Activated T-helper 17 cell treated with anti-CD3 and anti-CD28 coated beads, Interleukin-2, amount 50 U/mL, for 72 hours (primary cell): ENCODE measurements at regions not wholly inside any gene's neighbourhood (a gene's known extent, or its start where the extent isn't known, plus 50 kb on each side); places are given as distances from the start of the nearest gene placed in this dataset.

ENCODE experiments used
- ATAC-seq: fragments of 150-1000 bp; cut with Tn5 transposase; replicated peaks from 2 replicates; pipeline ENCODE4 v1.10.0; 2021; ENCODE audit warnings: mild to moderate bottlenecking, moderate library complexity
- H3K27ac Mint-ChIP-seq: one replicate; pipeline ENCODE4 v1.8.0; 2022; ENCODE audit warnings: mixed read lengths
- H3K27me3 Mint-ChIP-seq: one replicate; pipeline ENCODE4 v1.8.0; 2022; ENCODE audit warnings: mixed read lengths
- H3K36me3 Mint-ChIP-seq: one replicate; pipeline ENCODE4 v1.8.0; 2022; ENCODE audit warnings: low read depth, mild to moderate bottlenecking, mixed read lengths
- H3K4me1 Mint-ChIP-seq: one replicate; pipeline ENCODE4 v1.8.0; 2022; ENCODE audit warnings: mixed read lengths
- H3K4me3 Mint-ChIP-seq: one replicate; pipeline ENCODE4 v1.8.0; 2022; ENCODE audit warnings: mild to moderate bottlenecking, mixed read lengths
- H3K9me3 Mint-ChIP-seq: one replicate; pipeline ENCODE4 v1.8.0; 2022; ENCODE audit warnings: mixed read lengths

DNA sequence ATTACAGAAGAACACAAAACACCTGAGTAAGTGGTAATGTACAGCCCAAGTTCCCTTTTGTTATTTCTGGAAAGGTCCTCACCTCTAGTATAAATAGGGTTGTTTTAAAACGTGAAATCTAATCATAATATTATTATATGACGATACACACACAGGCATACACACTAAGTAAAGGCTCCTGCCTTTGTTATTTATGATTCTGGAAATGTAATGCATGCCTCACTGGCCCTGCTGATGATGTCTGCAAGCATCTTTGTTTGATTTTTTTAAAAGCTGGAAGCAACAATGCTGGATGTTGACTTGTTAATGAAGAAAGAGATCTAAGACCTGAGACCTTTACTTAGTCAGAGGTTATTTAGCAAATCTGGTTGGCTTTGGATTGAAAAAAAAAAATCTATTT lies 307.4 kb upstream of the SORCS1 start:
- no peak for ATAC-seq
- no peaks in the 10 kb centered on the region for H3K4me1 Mint-ChIP-seq
- H3K4me3 Mint-ChIP-seq, result no peak overlapping the region
- peaks cover 11% of the 10 kb centered on the region for H3K9me3 Mint-ChIP-seq
- H3K27ac Mint-ChIP-seq, result no peak overlapping the region
- no peaks in the 10 kb centered on the region for H3K36me3 Mint-ChIP-seq
- no peaks in the 10 kb centered on the region for H3K27me3 Mint-ChIP-seq

DNA sequence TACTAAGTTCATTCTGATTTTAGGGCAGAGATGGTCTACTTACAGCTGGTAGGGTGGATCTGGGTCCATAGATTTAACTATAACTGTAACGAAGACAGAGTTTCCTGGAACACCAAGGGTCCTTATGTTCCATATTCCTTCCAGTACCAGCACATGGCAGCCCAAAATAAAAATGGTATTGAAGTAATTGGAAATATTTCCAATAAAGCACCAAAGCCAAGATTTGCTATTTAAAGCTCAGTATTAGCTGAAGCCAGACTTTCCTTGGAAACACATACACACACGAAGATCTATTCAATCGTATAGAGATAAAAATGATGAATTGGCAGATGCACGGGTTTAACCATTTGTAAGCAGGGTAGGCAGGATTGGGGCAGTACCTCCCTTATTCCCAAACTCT lies 289.1 kb upstream of the SORCS1 start:
- H3K36me3 Mint-ChIP-seq, result no peaks in the 10 kb centered on the region
- no peaks in the 10 kb centered on the region for H3K27me3 Mint-ChIP-seq
- no peak overlapping the region for H3K4me3 Mint-ChIP-seq
- no peak overlapping the region for H3K27ac Mint-ChIP-seq
- no peaks in the 10 kb centered on the region for H3K4me1 Mint-ChIP-seq
- ATAC-seq, result no peak
- peaks cover 7% of the 10 kb centered on the region for H3K9me3 Mint-ChIP-seq

DNA sequence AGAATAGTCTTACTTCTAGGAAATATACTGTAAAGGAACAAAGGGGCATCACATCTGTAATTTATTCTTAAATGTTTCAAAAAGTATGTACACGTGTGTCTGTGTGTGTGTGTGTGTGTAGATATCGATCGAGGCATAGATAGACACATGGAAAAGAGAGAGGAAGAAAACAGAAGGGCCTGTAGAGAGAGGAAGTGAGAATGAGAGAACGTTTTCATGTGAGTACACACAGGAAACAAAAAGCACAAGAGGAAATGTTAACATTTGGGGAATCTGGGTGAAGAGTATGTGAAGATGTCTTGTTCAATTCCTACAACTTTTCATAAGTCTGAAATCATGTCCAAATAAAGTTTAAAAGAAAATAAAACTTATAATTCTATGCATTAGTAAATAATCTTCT lies 286.5 kb upstream of the SORCS1 start:
- no peaks in the 10 kb centered on the region for H3K27me3 Mint-ChIP-seq
- H3K36me3 Mint-ChIP-seq, result no peaks in the 10 kb centered on the region
- H3K4me3 Mint-ChIP-seq, result no peak overlapping the region
- no peaks in the 10 kb centered on the region for H3K4me1 Mint-ChIP-seq
- H3K9me3 Mint-ChIP-seq, result peaks cover 7% of the 10 kb centered on the region
- ATAC-seq, result no peak
- H3K27ac Mint-ChIP-seq, result no peak overlapping the region

DNA sequence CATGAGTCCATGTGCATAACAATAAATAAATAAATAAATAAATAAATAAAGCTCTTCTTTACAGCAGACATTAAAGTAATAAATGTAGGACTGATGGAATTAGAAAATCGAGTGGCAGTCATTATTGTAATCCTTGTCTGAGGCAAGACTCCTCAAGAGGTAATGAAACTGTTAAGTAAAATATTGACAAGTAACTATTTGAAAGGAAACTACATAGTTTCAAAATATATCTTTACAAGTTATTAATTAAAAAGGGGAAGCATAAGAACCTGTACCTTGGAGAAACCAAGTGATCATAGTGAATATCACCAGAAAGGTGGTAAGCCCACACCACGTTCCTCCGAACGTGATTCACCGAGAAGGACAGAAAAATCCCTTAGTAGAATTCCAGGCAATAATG lies 285.6 kb upstream of the SORCS1 start:
- H3K36me3 Mint-ChIP-seq, result no peaks in the 10 kb centered on the region
- H3K9me3 Mint-ChIP-seq, result peaks cover 4% of the 10 kb centered on the region
- no peak overlapping the region for H3K27ac Mint-ChIP-seq
- no peaks in the 10 kb centered on the region for H3K27me3 Mint-ChIP-seq
- ATAC-seq, result no peak
- no peak overlapping the region for H3K4me3 Mint-ChIP-seq
- H3K4me1 Mint-ChIP-seq, result no peaks in the 10 kb centered on the region

DNA sequence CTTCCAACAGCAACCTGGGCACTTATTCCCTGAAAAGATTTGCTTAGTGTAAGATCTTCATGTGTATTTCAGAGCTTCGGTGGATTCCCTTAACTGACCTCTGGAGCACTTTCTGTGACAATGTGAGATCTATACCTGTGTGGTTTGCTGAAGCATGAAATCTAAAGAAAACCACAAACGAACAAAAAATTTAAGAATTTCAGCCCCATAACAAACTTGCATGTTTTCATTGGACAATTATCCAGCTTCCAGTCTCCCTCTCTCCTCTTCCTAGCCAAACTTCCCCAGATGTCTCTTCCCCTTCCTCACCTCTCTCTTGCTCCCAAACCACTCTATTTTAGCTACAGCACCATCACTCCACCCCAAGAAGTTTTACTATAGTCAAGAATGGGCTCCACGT lies 279.9 kb upstream of the SORCS1 start:
- H3K27ac Mint-ChIP-seq, result no peak overlapping the region
- no peak overlapping the region for H3K4me3 Mint-ChIP-seq
- H3K27me3 Mint-ChIP-seq, result no peaks in the 10 kb centered on the region
- H3K9me3 Mint-ChIP-seq, result peaks cover 14% of the 10 kb centered on the region
- H3K36me3 Mint-ChIP-seq, result no peaks in the 10 kb centered on the region
- no peaks in the 10 kb centered on the region for H3K4me1 Mint-ChIP-seq
- ATAC-seq, result no peak

DNA sequence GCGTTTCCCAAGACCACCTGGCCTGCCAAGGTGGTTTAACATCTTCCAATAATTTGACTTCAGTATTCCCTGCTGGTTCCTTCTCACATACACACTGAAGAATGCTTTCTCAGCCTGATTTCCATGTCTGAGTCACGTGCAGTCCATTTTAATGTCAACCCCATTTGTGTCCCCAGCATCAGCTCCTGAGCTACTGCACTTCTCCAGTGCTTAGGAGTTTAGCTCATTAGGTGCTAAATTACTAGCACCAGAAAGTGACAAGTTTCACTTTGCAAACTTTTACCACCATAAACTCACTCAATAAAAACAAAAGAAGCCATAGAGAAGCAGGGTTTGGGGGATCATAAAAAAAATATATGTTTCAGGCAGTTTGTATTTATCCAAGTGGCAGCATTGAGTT lies 279.3 kb upstream of the SORCS1 start:
- no peak overlapping the region for H3K27ac Mint-ChIP-seq
- H3K4me3 Mint-ChIP-seq, result no peak overlapping the region
- H3K36me3 Mint-ChIP-seq, result no peaks in the 10 kb centered on the region
- H3K9me3 Mint-ChIP-seq, result peaks cover 14% of the 10 kb centered on the region
- H3K4me1 Mint-ChIP-seq, result no peaks in the 10 kb centered on the region
- H3K27me3 Mint-ChIP-seq, result no peaks in the 10 kb centered on the region
- ATAC-seq, result no peak

DNA sequence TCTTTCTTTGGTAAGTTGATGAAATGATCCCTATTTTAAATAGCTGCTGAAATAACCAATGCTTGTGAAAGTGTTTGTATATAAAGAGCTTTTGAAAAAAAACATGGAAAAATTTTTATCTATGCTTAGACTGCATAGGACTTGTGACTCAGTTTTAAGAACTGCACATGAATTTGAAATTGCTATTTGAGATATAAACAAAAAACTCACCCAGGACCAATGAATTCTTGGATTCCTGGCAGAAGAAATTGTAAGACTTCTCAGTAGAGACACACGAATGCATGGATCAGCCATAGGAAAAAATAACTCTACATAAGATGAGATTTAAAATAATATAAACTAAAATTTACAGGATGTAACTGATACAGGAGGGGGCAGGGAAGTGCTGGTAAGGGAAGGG lies 278.8 kb upstream of the SORCS1 start:
- peaks cover 14% of the 10 kb centered on the region for H3K9me3 Mint-ChIP-seq
- no peaks in the 10 kb centered on the region for H3K27me3 Mint-ChIP-seq
- no peak overlapping the region for H3K4me3 Mint-ChIP-seq
- no peaks in the 10 kb centered on the region for H3K36me3 Mint-ChIP-seq
- no peak for ATAC-seq
- no peak overlapping the region for H3K27ac Mint-ChIP-seq
- no peaks in the 10 kb centered on the region for H3K4me1 Mint-ChIP-seq

DNA sequence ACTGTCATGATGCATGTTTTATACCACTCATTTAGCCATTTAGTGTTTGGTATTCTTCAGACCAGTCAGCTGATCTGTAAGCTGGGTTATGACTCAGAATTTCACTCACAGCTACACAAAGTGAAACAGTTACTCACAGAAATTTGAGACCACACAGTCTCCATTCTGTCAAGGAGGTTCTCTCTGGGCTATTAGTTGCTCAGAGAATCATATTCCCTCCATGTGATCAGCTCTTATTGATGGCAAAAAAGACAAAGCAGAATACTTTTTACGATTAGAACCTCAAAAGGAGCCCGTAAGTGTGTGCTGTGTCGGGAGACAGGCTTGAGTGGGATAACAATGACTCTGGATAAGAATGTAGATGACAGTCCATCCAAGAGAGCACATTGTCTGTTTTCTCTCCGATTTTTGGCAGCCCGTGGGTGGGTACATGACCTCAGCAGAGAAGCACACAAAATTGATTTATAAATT lies 277.6 kb upstream of the SORCS1 start:
- H3K9me3 Mint-ChIP-seq, result peaks cover 14% of the 10 kb centered on the region
- no peak overlapping the region for H3K27ac Mint-ChIP-seq
- H3K36me3 Mint-ChIP-seq, result no peaks in the 10 kb centered on the region
- peak; percentile 29 for ATAC-seq
- no peak overlapping the region for H3K4me3 Mint-ChIP-seq
- no peaks in the 10 kb centered on the region for H3K4me1 Mint-ChIP-seq
- H3K27me3 Mint-ChIP-seq, result no peaks in the 10 kb centered on the region

DNA sequence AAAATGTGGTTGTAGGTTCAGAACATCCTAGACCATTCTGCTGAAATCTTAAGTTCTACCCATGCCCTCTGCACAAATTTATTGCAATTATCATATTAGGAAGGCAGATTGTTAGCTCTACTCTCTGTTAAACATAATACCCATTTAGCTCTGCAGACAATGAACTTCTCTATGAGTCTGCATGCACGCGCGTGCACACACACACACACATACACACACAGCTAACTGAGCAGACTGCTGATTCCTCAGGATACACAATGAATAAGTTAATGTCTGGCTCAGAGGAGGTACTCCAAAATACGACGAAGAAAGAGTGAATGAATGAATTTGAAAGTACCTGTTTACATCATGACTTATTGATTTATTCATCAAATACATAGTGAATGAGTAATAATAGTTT lies 276.2 kb upstream of the SORCS1 start:
- no peaks in the 10 kb centered on the region for H3K27me3 Mint-ChIP-seq
- H3K27ac Mint-ChIP-seq, result no peak overlapping the region
- no peak for ATAC-seq
- H3K36me3 Mint-ChIP-seq, result no peaks in the 10 kb centered on the region
- no peaks in the 10 kb centered on the region for H3K4me1 Mint-ChIP-seq
- H3K9me3 Mint-ChIP-seq, result peaks cover 19% of the 10 kb centered on the region
- no peak overlapping the region for H3K4me3 Mint-ChIP-seq

DNA sequence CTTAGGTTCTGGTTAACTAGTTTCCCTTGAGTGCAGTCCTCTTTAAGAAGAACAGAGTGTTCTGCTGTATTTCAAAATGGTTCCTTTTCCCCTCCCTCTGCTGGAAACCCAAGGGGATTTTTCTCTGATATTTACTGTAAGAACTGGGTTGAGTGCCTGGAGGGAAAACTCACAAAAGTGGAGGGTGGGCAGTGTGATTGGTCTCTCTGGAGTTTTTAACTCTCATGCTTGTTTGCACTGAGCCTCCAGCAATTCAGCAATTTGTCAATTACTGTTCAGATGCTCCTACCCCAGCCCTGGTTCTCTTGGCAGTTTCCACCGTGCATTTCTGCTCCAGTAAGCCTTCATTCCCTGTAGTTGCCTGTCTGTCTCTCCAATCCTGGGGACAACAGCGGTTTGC lies 273.4 kb upstream of the SORCS1 start:
- Mint-ChIP-seq H3K9me3 (peaks cover 10% of the 10 kb centered on the region), H3K36me3 (no peaks in the 10 kb centered on the region), H3K27me3 (no peaks in the 10 kb centered on the region), H3K4me3 (no peak overlapping the region), H3K27ac (no peak overlapping the region), H3K4me1 (no peaks in the 10 kb centered on the region)
- no peak for ATAC-seq

DNA sequence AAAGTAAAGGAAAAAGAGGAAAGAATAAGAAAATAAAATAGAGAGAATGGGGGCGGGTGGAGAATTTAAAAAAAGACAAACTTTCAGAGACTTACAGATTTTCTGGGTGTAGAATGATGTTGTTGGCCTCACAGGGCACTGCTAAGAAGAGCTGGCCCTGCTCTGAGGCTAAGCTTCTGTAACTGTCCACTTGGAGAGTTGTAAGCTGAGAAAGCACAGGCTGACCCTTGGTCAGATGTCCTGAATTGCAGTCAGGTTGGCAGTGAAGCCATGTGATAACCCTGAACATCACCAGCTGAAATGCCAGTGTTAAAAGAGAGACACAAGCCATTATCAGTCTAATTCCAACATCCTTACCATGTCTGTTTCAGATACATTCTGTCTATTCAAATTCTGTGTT lies 272.1 kb upstream of the SORCS1 start:
- Mint-ChIP-seq H3K9me3 (peaks cover 10% of the 10 kb centered on the region), H3K4me1 (no peaks in the 10 kb centered on the region), H3K27me3 (no peaks in the 10 kb centered on the region), H3K27ac (no peak overlapping the region), H3K36me3 (no peaks in the 10 kb centered on the region), H3K4me3 (no peak overlapping the region)
- no peak for ATAC-seq

DNA sequence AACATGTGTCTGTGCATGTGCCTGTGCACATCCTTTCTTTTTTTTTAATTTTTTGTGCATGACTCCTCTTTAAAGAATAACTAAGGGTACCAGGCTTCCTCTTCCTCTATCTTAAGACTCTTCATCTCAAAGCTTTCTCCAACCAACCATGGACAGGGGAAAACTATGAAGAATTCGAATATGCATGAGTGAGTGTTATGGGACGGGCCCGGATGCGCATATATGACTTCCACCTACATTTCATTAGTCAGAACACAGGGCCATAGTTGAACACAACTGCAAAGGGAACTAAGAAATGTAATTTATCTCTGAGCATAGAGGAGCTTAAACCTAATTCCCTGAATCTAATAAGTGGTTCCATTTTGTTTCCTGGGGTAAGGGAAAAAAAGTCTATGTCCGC lies 270.3 kb upstream of the SORCS1 start:
- no peak overlapping the region for H3K4me3 Mint-ChIP-seq
- H3K9me3 Mint-ChIP-seq, result peaks cover 5% of the 10 kb centered on the region
- no peaks in the 10 kb centered on the region for H3K27me3 Mint-ChIP-seq
- H3K27ac Mint-ChIP-seq, result no peak overlapping the region
- ATAC-seq, result no peak
- no peaks in the 10 kb centered on the region for H3K36me3 Mint-ChIP-seq
- no peaks in the 10 kb centered on the region for H3K4me1 Mint-ChIP-seq

DNA sequence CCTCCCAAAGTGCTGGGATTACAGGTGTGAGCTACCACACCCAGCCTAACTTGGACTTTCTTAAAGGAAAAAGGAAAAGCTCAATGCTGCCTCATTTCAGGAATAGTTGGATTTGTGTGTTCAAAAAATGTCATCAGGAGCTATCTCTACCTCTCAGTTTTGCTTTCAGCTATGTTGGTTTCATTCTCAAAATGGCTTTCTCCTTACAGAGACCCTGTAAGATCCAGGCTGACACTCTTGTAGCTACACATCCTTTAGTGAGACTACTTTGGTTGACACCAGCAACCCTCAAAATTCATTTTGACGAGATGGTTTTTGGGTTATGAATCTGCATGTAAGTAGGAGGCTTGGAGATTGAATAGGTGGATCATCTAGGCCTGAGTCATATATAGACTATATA lies 269.7 kb upstream of the SORCS1 start:
- ATAC-seq, result no peak
- Mint-ChIP-seq H3K27ac (no peak overlapping the region), H3K9me3 (peaks cover 5% of the 10 kb centered on the region), H3K27me3 (no peaks in the 10 kb centered on the region), H3K4me3 (no peak overlapping the region), H3K4me1 (no peaks in the 10 kb centered on the region), H3K36me3 (no peaks in the 10 kb centered on the region)

DNA sequence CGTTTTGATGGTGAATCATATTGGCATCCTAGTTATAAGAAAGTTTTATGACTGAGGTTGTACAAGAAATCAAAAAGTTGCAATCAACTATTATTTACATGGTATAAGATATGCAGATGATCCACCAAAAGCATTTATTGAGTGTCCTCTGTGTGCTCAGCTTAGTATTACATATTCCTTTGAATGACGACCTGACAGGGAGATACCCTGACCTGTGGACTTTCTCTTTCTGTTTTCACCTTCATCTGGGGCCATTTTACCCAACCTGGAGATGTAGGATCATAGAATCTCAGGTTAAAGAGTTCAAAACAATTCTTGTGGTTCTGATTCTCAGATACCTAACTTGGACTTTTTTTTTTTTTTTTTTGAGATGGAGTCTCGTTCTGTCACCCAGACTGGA lies 269.1 kb upstream of the SORCS1 start:
- ATAC-seq, result no peak
- Mint-ChIP-seq H3K27ac (no peak overlapping the region), H3K27me3 (no peaks in the 10 kb centered on the region), H3K4me3 (no peak overlapping the region), H3K4me1 (no peaks in the 10 kb centered on the region), H3K9me3 (peaks cover 5% of the 10 kb centered on the region), H3K36me3 (no peaks in the 10 kb centered on the region)

DNA sequence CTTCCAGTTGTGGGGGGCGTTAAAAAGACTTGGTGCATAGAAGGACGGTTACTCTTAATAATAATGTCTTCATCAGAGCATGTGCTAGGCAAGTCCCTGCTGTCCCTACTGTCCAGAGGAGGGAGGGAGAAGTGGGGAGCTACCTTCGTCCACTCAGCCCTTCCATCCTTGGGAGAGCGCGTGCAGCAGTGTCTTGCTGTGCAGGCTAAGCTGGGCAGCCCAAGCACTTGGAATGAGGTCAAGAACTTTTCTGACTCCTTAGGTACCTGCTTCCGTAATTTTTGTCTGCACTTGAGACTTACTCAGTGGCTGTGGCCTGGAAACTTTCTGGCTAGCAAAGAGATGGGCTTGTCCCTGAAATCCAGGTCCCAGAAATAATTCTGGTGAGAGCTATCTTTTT lies 265.9 kb upstream of the SORCS1 start:
- Mint-ChIP-seq H3K4me1 (no peaks in the 10 kb centered on the region), H3K9me3 (peaks cover 8% of the 10 kb centered on the region), H3K27ac (no peak overlapping the region), H3K27me3 (no peaks in the 10 kb centered on the region), H3K4me3 (no peak overlapping the region), H3K36me3 (no peaks in the 10 kb centered on the region)
- ATAC-seq, result no peak

DNA sequence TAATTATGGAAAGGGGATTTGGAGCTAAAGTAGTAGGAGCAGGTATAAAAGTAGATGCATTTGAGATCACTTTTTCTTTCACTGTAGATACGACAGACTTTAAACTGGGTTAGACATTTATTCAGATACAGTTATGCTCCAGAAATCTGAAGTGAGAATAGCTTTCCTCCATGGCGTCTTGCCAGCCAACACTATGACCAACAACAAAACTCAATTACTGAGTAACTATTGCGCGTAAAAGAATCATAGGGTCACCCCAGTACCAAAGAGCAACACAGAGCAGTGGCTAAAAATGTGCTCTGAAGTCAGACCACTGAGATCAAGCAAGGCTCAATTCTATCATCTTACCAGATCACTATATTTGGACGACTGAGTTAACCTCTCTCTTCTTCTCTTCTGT lies 262.5 kb upstream of the SORCS1 start:
- no peak for ATAC-seq
- Mint-ChIP-seq H3K36me3 (no peaks in the 10 kb centered on the region), H3K4me3 (no peak overlapping the region), H3K9me3 (peaks cover 16% of the 10 kb centered on the region), H3K4me1 (no peaks in the 10 kb centered on the region), H3K27me3 (no peaks in the 10 kb centered on the region), H3K27ac (no peak overlapping the region)
